ENCODE measurements at regions not wholly inside any gene's neighbourhood (a gene's known extent, or its start where the extent isn't known, plus 50 kb on each side); places are given as distances from the start of the nearest gene placed in this dataset.
A peak's percentile ranks its signal among the peaks of the same experiment; 100 is the strongest.

GRCh38 chr5:173767574-173768266 lies 120.4 kb upstream of the CPEB4 start (continued):
- no peak for TF ChIP-seq ZHX2 (IDR thresholded peaks at IDR 0.05; ENCODE audit: low read depth)
- TF ChIP-seq ZHX2 (CRISPR knock-in tag; IDR thresholded peaks at IDR 0.05; ENCODE audit: borderline replicate concordance): no peak
- no peak for TF ChIP-seq SMAD1 (CRISPR knock-in tag; IDR thresholded peaks at IDR 0.05; ENCODE audit: borderline replicate concordance, low read depth)
- no peak for TF ChIP-seq ZSCAN31 (CRISPR knock-in tag; IDR thresholded peaks at IDR 0.05; ENCODE audit: low read depth)
- no peak for TF ChIP-seq MAF1 (CRISPR knock-in tag; IDR thresholded peaks at IDR 0.05; ENCODE audit: borderline replicate concordance)
- no peak for TF ChIP-seq SNAPC5 (CRISPR knock-in tag; IDR thresholded peaks at IDR 0.05; ENCODE audit: borderline replicate concordance)
- TF ChIP-seq ZNF598 (CRISPR knock-in tag; IDR thresholded peaks at IDR 0.05; ENCODE audit: borderline replicate concordance): no peak
- no peak for TF ChIP-seq PHF21A (CRISPR knock-in tag; IDR thresholded peaks at IDR 0.05)
- TF ChIP-seq REST (IDR thresholded peaks at IDR 0.05; ENCODE audit: borderline replicate concordance in 1 of 2, low read depth in 1 of 2, low read length in 2 of 2): no peak
- no peak for TF ChIP-seq ZNF572 (CRISPR knock-in tag; IDR thresholded peaks at IDR 0.05)
- peak; percentile 34; the same call in 1 of the 2 replicates for TF ChIP-seq ZBTB38 (CRISPR knock-in tag; IDR thresholded peaks at IDR 0.05)
- TF ChIP-seq CBX2 (IDR thresholded peaks at IDR 0.05; ENCODE audit: low read depth, low read length): no peak
- no peak for TF ChIP-seq CBX2 (CRISPR knock-in tag; IDR thresholded peaks at IDR 0.05; ENCODE audit: low read depth)
- no peak for TF ChIP-seq SP2 (CRISPR knock-in tag; IDR thresholded peaks at IDR 0.05)
- no peak for TF ChIP-seq ZBTB21 (CRISPR knock-in tag; IDR thresholded peaks at IDR 0.05)
- TF ChIP-seq ZNF816 (CRISPR knock-in tag; IDR thresholded peaks at IDR 0.05; ENCODE audit: borderline replicate concordance): no peak
- no peak for TF ChIP-seq TOPORS (CRISPR knock-in tag; IDR thresholded peaks at IDR 0.05)
- TF ChIP-seq RORA (CRISPR knock-in tag; IDR thresholded peaks at IDR 0.05): no peak
- TF ChIP-seq ISX (CRISPR knock-in tag; conservative IDR thresholded peaks at IDR 0.05): no peak
- TF ChIP-seq ZNF10 (CRISPR knock-in tag; IDR thresholded peaks at IDR 0.05; ENCODE audit: borderline replicate concordance, low read depth): no peak
- TF ChIP-seq ZMYM4 (CRISPR knock-in tag; IDR thresholded peaks at IDR 0.05): no peak; the same call in 1 of the 2 replicates

Data from HepG2 (cell line).